ENCODE measurements at regions not wholly inside any gene's neighbourhood (a gene's known extent, or its start where the extent isn't known, plus 50 kb on each side); places are given as distances from the start of the nearest gene placed in this dataset.
A peak's percentile ranks its signal among the peaks of the same experiment; 100 is the strongest.

DNA sequence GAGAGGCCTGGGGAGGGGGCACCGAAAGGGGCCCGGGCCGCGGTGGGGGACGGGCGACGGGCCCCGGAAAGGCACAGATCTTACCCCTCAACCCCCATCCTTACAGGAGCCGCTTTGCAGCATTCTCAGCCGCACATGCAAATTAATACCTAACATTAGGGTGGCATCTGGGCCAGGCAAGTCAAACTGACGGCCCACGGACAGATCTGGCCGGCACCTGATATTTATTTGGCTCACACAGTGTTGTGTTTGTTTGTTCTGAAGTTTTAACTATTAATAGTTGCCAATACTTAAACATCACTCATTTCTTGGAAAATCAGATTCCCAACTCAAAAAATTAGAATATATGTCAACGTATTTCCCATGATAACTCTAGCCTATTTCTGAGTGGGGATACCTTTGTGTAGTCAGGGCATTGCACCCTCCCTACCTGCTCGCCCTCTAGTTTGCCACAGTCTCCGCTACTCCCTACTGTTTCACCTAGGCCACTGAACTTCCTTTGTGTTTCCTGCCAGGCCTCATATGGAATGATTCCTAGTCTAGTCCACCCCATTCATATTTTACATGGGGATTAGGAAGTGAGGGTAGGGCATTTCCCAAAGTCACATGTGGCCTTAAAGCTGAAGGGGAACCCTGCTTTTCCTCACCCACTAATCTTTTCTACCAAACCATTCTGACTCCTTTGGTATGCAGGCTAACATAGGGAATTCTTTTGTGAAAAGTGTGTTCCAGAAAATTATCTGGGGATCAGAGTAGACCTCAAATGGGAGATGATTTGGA lies 71.9 kb upstream of the LARP1 start:
- no peaks in the 10 kb centered on the region for H3F3A ChIP-seq (ENCODE audit: low read length, unreplicated experiment)

DNA sequence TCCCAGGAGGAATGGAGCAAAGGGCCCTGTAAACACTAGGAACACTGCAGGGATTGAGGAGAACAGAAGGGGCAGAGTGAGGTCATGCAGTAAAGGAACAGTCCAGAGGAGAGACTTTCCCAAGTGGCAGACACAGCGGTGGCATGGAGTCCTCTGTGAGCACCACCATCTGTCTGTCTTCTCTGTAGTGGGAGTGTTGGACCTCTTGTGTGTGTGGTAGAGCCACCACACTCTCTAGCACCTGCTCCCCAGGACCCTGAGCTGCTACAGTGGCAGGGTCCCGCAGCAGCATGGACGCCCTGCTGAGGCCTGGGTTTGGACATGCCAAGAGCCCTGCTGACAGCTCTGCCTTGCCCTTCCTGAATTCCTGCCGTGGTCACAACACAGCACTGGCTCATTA lies 75.7 kb upstream of the LARP1 start:
- CTCF ChIA-PET, result no interaction called here
- Histone ChIP-seq H3K9me2 (replicated peaks; ENCODE audit: low read length) (no peaks in the 10 kb centered on the region), H2AFZ (ENCODE audit: low read length) (no peak overlapping the region), H3K36me3 (ENCODE audit: low read depth, low read length) (no peaks in the 10 kb centered on the region), H3K79me2 (ENCODE audit: low read length) (no peaks in the 10 kb centered on the region), H3F3A (ENCODE audit: low read length, unreplicated experiment) (no peaks in the 10 kb centered on the region), H3K9ac (ENCODE audit: low read length) (no peak overlapping the region), H3K27ac (ENCODE audit: low read length) (no peak overlapping the region), H3K4me1 (ENCODE audit: insufficient read depth, low read length) (peaks cover 3% of the 10 kb centered on the region; the same call in 1 of the 2 replicates), H3K9me3 (ENCODE audit: low read length) (no peaks in the 10 kb centered on the region), H3K4me3 (ENCODE audit: low read length) (no peak overlapping the region), H3K4me2 (ENCODE audit: low read length) (no peak overlapping the region), H3K27me3 (ENCODE audit: low read length) (no peaks in the 10 kb centered on the region), H4K20me1 (ENCODE audit: low read length) (no peaks in the 10 kb centered on the region)
- ATAC-seq (no peak), DNase-seq (no peak)
- POLR2A ChIA-PET (ENCODE audit: unreplicated experiment), result no interaction called here
- intact Hi-C loops (cut with micrococcal nuclease), result no loop called here
- BruUV-seq (replicated peaks), result no TSS peak
- TF ChIP-seq, protein P1, sequence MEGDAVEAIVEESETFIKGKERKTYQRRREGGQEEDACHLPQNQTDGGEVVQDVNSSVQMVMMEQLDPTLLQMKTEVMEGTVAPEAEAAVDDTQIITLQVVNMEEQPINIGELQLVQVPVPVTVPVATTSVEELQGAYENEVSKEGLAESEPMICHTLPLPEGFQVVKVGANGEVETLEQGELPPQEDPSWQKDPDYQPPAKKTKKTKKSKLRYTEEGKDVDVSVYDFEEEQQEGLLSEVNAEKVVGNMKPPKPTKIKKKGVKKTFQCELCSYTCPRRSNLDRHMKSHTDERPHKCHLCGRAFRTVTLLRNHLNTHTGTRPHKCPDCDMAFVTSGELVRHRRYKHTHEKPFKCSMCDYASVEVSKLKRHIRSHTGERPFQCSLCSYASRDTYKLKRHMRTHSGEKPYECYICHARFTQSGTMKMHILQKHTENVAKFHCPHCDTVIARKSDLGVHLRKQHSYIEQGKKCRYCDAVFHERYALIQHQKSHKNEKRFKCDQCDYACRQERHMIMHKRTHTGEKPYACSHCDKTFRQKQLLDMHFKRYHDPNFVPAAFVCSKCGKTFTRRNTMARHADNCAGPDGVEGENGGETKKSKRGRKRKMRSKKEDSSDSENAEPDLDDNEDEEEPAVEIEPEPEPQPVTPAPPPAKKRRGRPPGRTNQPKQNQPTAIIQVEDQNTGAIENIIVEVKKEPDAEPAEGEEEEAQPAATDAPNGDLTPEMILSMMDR (conservative IDR thresholded peaks at IDR 0.05; ENCODE audit: low read depth, low read length), result no peak
- TF ChIP-seq EZH2 (IDR thresholded peaks at IDR 0.05; ENCODE audit: low read length, unreplicated experiment) (no peak), EZH2phosphoT487 (IDR thresholded peaks at IDR 0.05; ENCODE audit: borderline replicate concordance, low read length) (no peak)

More for the DNA sequence above, 71.9 kb upstream of the LARP1 start:
- ATAC-seq (peak; percentile 10), DNase-seq (no peak)
- ChIA-PET CTCF (interaction anchor here (0.6 kb wide), 1 partner anchor 46 kb away, joined by 9 read pairs; no protein-coding TSS in a partner anchor), POLR2A (ENCODE audit: unreplicated experiment) (interaction anchor here (0.6 kb wide), 1 partner anchor 177 kb away, joined by 15 read pairs; no protein-coding TSS in a partner anchor)
- Histone ChIP-seq H3K4me3 (ENCODE audit: low read length) (peak overlapping the region; percentile 66; the same call in 1 of the 2 replicates), H3K9me3 (ENCODE audit: low read length) (no peaks in the 10 kb centered on the region), H3K36me3 (ENCODE audit: low read depth, low read length) (no peaks in the 10 kb centered on the region), H3K79me2 (ENCODE audit: low read length) (no peaks in the 10 kb centered on the region), H3K4me1 (ENCODE audit: insufficient read depth, low read length) (peaks cover 3% of the 10 kb centered on the region; the same call in 1 of the 2 replicates), H2AFZ (ENCODE audit: low read length) (peak overlapping the region; percentile 72), H3K9ac (ENCODE audit: low read length) (peak overlapping the region; percentile 18; the same call in 1 of the 2 replicates), H4K20me1 (ENCODE audit: low read length) (no peaks in the 10 kb centered on the region), H3K27ac (ENCODE audit: low read length) (no peak overlapping the region), H3K4me2 (ENCODE audit: low read length) (peak overlapping the region; percentile 80), H3K27me3 (ENCODE audit: low read length) (no peaks in the 10 kb centered on the region), H3K9me2 (replicated peaks; ENCODE audit: low read length) (no peaks in the 10 kb centered on the region)
- TSS peak; percentile 60 for BruUV-seq (replicated peaks)
- no peak for TF ChIP-seq EZH2phosphoT487 (IDR thresholded peaks at IDR 0.05; ENCODE audit: borderline replicate concordance, low read length)
- TF ChIP-seq EZH2 (IDR thresholded peaks at IDR 0.05; ENCODE audit: low read length, unreplicated experiment), result no peak
- TF ChIP-seq, protein P1 (conservative IDR thresholded peaks at IDR 0.05; ENCODE audit: low read depth, low read length), result no peak
- intact Hi-C loops (cut with micrococcal nuclease), result no loop called here

DNA sequence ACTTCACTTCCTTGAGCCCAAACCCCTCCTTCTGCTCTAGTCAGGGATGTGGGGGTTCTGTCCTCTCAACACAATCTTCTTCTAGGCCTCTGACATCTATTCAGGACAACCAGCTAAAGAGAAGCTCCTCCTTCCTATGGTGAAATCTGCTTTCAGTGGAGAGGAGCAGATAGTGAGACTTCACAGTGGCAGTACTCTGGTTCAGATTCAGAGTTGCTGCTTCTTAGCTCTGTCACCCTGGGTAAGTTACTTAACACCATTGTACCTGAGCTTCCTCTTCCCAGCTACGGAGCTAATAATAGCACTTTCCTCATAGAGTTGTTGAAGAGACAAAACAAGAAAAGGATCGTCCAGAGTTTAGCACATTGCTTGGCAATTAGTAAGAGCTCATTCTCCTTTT lies 77.3 kb upstream of the LARP1 start:
- H3K4me3 ChIP-seq (ENCODE audit: low read length), result no peak overlapping the region
- intact Hi-C loops (cut with micrococcal nuclease), result no loop called here
- H3K4me1 ChIP-seq (ENCODE audit: insufficient read depth, low read length), result peaks cover under 1% of the 10 kb centered on the region; the same call in 1 of the 2 replicates
- no peak overlapping the region for H3K4me2 ChIP-seq (ENCODE audit: low read length)
- H3K27me3 ChIP-seq (ENCODE audit: low read length), result no peaks in the 10 kb centered on the region
- TF ChIP-seq, protein P1 (conservative IDR thresholded peaks at IDR 0.05; ENCODE audit: low read depth, low read length), result no peak
- TF ChIP-seq EZH2 (IDR thresholded peaks at IDR 0.05; ENCODE audit: low read length, unreplicated experiment) (no peak), EZH2phosphoT487 (IDR thresholded peaks at IDR 0.05; ENCODE audit: borderline replicate concordance, low read length) (no peak)
- CTCF ChIA-PET, result no interaction called here
- H3K9me3 ChIP-seq (ENCODE audit: low read length), result no peaks in the 10 kb centered on the region
- POLR2A ChIA-PET (ENCODE audit: unreplicated experiment), result no interaction called here
- no TSS peak for BruUV-seq (replicated peaks)
- ATAC-seq (no peak), DNase-seq (no peak)
- H3K27ac ChIP-seq (ENCODE audit: low read length), result no peak overlapping the region
- no peaks in the 10 kb centered on the region for H3K36me3 ChIP-seq (ENCODE audit: low read depth, low read length)
- no peaks in the 10 kb centered on the region for H3K9me2 ChIP-seq (replicated peaks; ENCODE audit: low read length)
- no peak overlapping the region for H3K9ac ChIP-seq (ENCODE audit: low read length)
- no peaks in the 10 kb centered on the region for H4K20me1 ChIP-seq (ENCODE audit: low read length)
- H2AFZ ChIP-seq (ENCODE audit: low read length), result no peak overlapping the region
- no peaks in the 10 kb centered on the region for H3K79me2 ChIP-seq (ENCODE audit: low read length)
- H3F3A ChIP-seq (ENCODE audit: low read length, unreplicated experiment), result no peaks in the 10 kb centered on the region
